Neural progenitor cell (in vitro differentiated cells): ENCODE measurements at regions not wholly inside any gene's neighbourhood (a gene's known extent, or its start where the extent isn't known, plus 50 kb on each side); places are given as distances from the start of the nearest gene placed in this dataset.

Experiments
- DNase-seq: peaks from one replicate; pipeline ENCODE4 v3.0.0-alpha.2; 2016; ENCODE audit warnings: low spot score
- H2AFZ ChIP-seq: fragments of 200-600 bp; sonication (generic); replicated peaks from 2 replicates; pipeline ENCODE4 v1.6.1; 2016; ENCODE audit warnings: antibody characterized with exemption
- H3F3A ChIP-seq: fragments of 200-600 bp; sonication (generic); 2 replicates; pipeline ENCODE4 v1.6.1; 2016; ENCODE audit warnings: antibody characterized with exemption, low read depth
- H3K27ac ChIP-seq: fragments of 200-600 bp; sonication (generic); 2 replicates; pipeline ENCODE4 v1.5.1; 2016; ENCODE audit warnings: mild to moderate bottlenecking
- H3K27me3 ChIP-seq: fragments of 200-600 bp; sonication (generic); 2 replicates; pipeline ENCODE4 v1.6.1; 2016; ENCODE audit warnings: mild to moderate bottlenecking, moderate library complexity
- H3K36me3 ChIP-seq: fragments of 200-600 bp; sonication (generic); 2 replicates; pipeline ENCODE4 v1.5.1; 2016
- H3K4me1 ChIP-seq: fragments of 200-600 bp; sonication (generic); 2 replicates; pipeline ENCODE4 v1.6.1; 2016; ENCODE audit warnings: mixed run types
- H3K4me2 ChIP-seq: fragments of 200-600 bp; sonication (generic); 2 replicates; pipeline ENCODE4 v1.6.1; 2016
- H3K4me3 ChIP-seq: fragments of 200-600 bp; sonication (generic); 2 replicates; pipeline ENCODE4 v1.5.1; 2016
- H3K79me2 ChIP-seq: fragments of 200-600 bp; sonication (generic); 2 replicates; pipeline ENCODE4 v1.6.1; 2016; ENCODE audit warnings: low read depth
- H3K9ac ChIP-seq: fragments of 200-600 bp; sonication (generic); 2 replicates; pipeline ENCODE4 v1.6.1; 2016
- H3K9me3 ChIP-seq: fragments of 200-600 bp; sonication (generic); 2 replicates; pipeline ENCODE4 v1.5.1; 2016; ENCODE audit warnings: low read depth
- H4K20me1 ChIP-seq: fragments of 200-600 bp; sonication (generic); 2 replicates; pipeline ENCODE4 v1.6.1; 2016; ENCODE audit warnings: low read depth
- H3K27ac Mint-ChIP-seq: 3 replicates; pipeline ENCODE4 v1.8.0; 2021; ENCODE audit warnings: mixed read lengths
- H3K27me3 Mint-ChIP-seq: 2 replicates; pipeline ENCODE4 v1.8.0; 2022; ENCODE audit warnings: low read depth, mild to moderate bottlenecking, inconsistent platforms, moderate library complexity, mixed read lengths; ENCODE audit not compliant: insufficient read depth
- H3K36me3 Mint-ChIP-seq: 3 replicates; pipeline ENCODE4 v1.8.0; 2021; ENCODE audit warnings: mixed read lengths
- H3K4me1 Mint-ChIP-seq: 3 replicates; pipeline ENCODE4 v1.8.0; 2021; ENCODE audit warnings: mixed read lengths
- H3K4me3 Mint-ChIP-seq: 3 replicates; pipeline ENCODE4 v1.8.0; 2021; ENCODE audit warnings: mild to moderate bottlenecking, moderate library complexity, mixed read lengths
- H3K9me3 Mint-ChIP-seq: 3 replicates; pipeline ENCODE4 v1.8.0; 2020; ENCODE audit warnings: mixed read lengths
- CTCF ChIP-seq: fragments of 200-600 bp; sonication (generic); IDR thresholded peaks from 2 replicates; pipeline ENCODE4 v1.5.1; 2017; ENCODE audit warnings: antibody characterized with exemption, mild to moderate bottlenecking
- EZH2 ChIP-seq: fragments of 200-600 bp; sonication (generic); IDR thresholded peaks from 2 replicates; pipeline ENCODE4 v1.6.1; 2017; ENCODE audit warnings: antibody characterized with exemption, mild to moderate bottlenecking, moderate library complexity
- EZH2phosphoT487 ChIP-seq: fragments of 200-600 bp; sonication (generic); IDR thresholded peaks from 2 replicates; pipeline ENCODE4 v1.6.1; 2017; ENCODE audit warnings: antibody characterized with exemption

- no peak for DNase-seq
- TF ChIP-seq EZH2phosphoT487: no peak
- no peak for TF ChIP-seq CTCF
- TF ChIP-seq EZH2: no peak
- H2AFZ ChIP-seq: no peak overlapping the region
These were observed 1281.1 kb downstream of the TBC1D22A start for GRCh38 chr22:48043581-48043980.

GRCh38 chr22:48042621-48043395 is 1280.4 kb downstream of the TBC1D22A start:
- H3K4me1 ChIP-seq: no peaks in the 10 kb centered on the region
- peaks cover 5% of the 10 kb centered on the region for H3K9me3 Mint-ChIP-seq
- no peak for TF ChIP-seq CTCF
- TF ChIP-seq EZH2phosphoT487: no peak
- TF ChIP-seq EZH2: no peak

More at GRCh38 chr22:48043581-48043980, 1281.1 kb downstream of the TBC1D22A start:
- Mint-ChIP-seq H3K4me3 (no peak overlapping the region), H3K27ac (no peak overlapping the region), H3K27me3 (peaks cover 9% of the 10 kb centered on the region), H3K9me3 (peaks cover 5% of the 10 kb centered on the region), H3K4me1 (peaks cover 9% of the 10 kb centered on the region), H3K36me3 (no peaks in the 10 kb centered on the region)
- H3K4me2 ChIP-seq: no peak overlapping the region
- no peak overlapping the region for H3K4me3 ChIP-seq
- no peaks in the 10 kb centered on the region for H3K79me2 ChIP-seq
- H3K27me3 ChIP-seq: no peaks in the 10 kb centered on the region
- H3K36me3 ChIP-seq: no peaks in the 10 kb centered on the region
- H3K4me1 ChIP-seq: no peaks in the 10 kb centered on the region
- H3K9me3 ChIP-seq: no peaks in the 10 kb centered on the region
- H3K9ac ChIP-seq: no peak overlapping the region
- no peaks in the 10 kb centered on the region for H3F3A ChIP-seq
- H3K27ac ChIP-seq: no peak overlapping the region
- H4K20me1 ChIP-seq: no peaks in the 10 kb centered on the region

GRCh38 chr22:48039326-48039725 is 1276.9 kb downstream of the TBC1D22A start:
- H3K9me3 Mint-ChIP-seq: peaks cover 5% of the 10 kb centered on the region
- peaks cover 7% of the 10 kb centered on the region for H3K27me3 Mint-ChIP-seq
- no peaks in the 10 kb centered on the region for H3K36me3 Mint-ChIP-seq
- H3K27me3 ChIP-seq: no peaks in the 10 kb centered on the region
- H3K27ac ChIP-seq: no peak overlapping the region
- peaks cover 6% of the 10 kb centered on the region for H3K4me1 Mint-ChIP-seq
- no peak for DNase-seq
- H3K36me3 ChIP-seq: no peaks in the 10 kb centered on the region
- no peak overlapping the region for H3K4me2 ChIP-seq
- no peaks in the 10 kb centered on the region for H3K4me1 ChIP-seq
- H3K4me3 ChIP-seq: no peak overlapping the region
- H4K20me1 ChIP-seq: no peaks in the 10 kb centered on the region
- TF ChIP-seq CTCF (no peak), EZH2phosphoT487 (no peak), EZH2 (no peak)
- H3F3A ChIP-seq: no peaks in the 10 kb centered on the region
- H2AFZ ChIP-seq: no peak overlapping the region
- H3K27ac Mint-ChIP-seq: no peak overlapping the region
- H3K9ac ChIP-seq: no peak overlapping the region
- no peaks in the 10 kb centered on the region for H3K79me2 ChIP-seq
- no peaks in the 10 kb centered on the region for H3K9me3 ChIP-seq
- no peak overlapping the region for H3K4me3 Mint-ChIP-seq

More at GRCh38 chr22:48042621-48043395, 1280.4 kb downstream of the TBC1D22A start:
- Histone ChIP-seq H3K9me3 (no peaks in the 10 kb centered on the region), H3K36me3 (no peaks in the 10 kb centered on the region), H2AFZ (no peak overlapping the region), H4K20me1 (no peaks in the 10 kb centered on the region), H3K4me3 (no peak overlapping the region), H3K27ac (no peak overlapping the region), H3K27me3 (no peaks in the 10 kb centered on the region), H3K4me2 (no peak overlapping the region), H3F3A (no peaks in the 10 kb centered on the region), H3K79me2 (no peaks in the 10 kb centered on the region), H3K9ac (no peak overlapping the region)
- H3K4me3 Mint-ChIP-seq: no peak overlapping the region
- peaks cover 9% of the 10 kb centered on the region for H3K27me3 Mint-ChIP-seq
- H3K4me1 Mint-ChIP-seq: peaks cover 9% of the 10 kb centered on the region
- no peak overlapping the region for H3K27ac Mint-ChIP-seq
- no peak for DNase-seq
- H3K36me3 Mint-ChIP-seq: no peaks in the 10 kb centered on the region
